Motor neuron (in vitro differentiated cells): ENCODE measurements at regions not wholly inside any gene's neighbourhood (a gene's known extent, or its start where the extent isn't known, plus 50 kb on each side); places are given as distances from the start of the nearest gene placed in this dataset.
"Not testable (repeated sequence)": the region's sequence is repeated elsewhere in the genome, so short reads cannot be mapped to it uniquely, and the experiment has no call there.

Experiments
- ATAC-seq, 8 experiments: fragments of 200-7000 bp; cut with Tn5 transposase; replicated peaks in 6 of 8; 2 replicates each; pipeline ENCODE4 v1.8.0; 2021; ENCODE audit warnings: mild to moderate bottlenecking in 8 of 8, moderate library complexity in 8 of 8
- H3K27ac ChIP-seq, 2 donors: fragments of 250-450 bp; sonication (Bioruptor Pico); 2 replicates each; pipeline ENCODE4 v1.9.0; 2021; ENCODE audit warnings: antibody characterized with exemption in 2 of 2, mild to moderate bottlenecking in 2 of 2, moderate library complexity in 1 of 2
- H3K4me1 ChIP-seq, 2 donors: fragments of 250-450 bp; sonication (Bioruptor Pico); replicated peaks in 1 of 2; 2 replicates each; pipeline ENCODE4 v1.6.1; 2021; ENCODE audit warnings: antibody characterized with exemption in 2 of 2, mild to moderate bottlenecking in 2 of 2, moderate library complexity in 1 of 2
- H3K4me3 ChIP-seq, 5 donors: fragments of 250-450 bp; sonication (Bioruptor Pico); 2 replicates each; pipeline ENCODE4 v1.9.0; 2021; ENCODE audit warnings: antibody characterized with exemption in 5 of 5, mild to moderate bottlenecking in 5 of 5, moderate library complexity in 4 of 5
- WGBS, 10 experiments: fragments of 450-650 bp; shearing (Covaris generic); methylation state at CpG; one replicate each; pipeline ENCODE4 v1.0.0; 2022; 5-methylcytosine and 5-hydroxymethylcytosine counted together
- in situ Hi-C, 9 experiments: fragments of 400-800 bp; cut with MboI; loops; one replicate each; pipeline ENCODE4 v1.15.0; 2021; ENCODE audit warnings: low sequenced_read_pairs in 9 of 9, low pct_unique_long_range_greater_than_20kb in 2 of 9; ENCODE audit not compliant: unreplicated experiment in 9 of 9

DNA sequence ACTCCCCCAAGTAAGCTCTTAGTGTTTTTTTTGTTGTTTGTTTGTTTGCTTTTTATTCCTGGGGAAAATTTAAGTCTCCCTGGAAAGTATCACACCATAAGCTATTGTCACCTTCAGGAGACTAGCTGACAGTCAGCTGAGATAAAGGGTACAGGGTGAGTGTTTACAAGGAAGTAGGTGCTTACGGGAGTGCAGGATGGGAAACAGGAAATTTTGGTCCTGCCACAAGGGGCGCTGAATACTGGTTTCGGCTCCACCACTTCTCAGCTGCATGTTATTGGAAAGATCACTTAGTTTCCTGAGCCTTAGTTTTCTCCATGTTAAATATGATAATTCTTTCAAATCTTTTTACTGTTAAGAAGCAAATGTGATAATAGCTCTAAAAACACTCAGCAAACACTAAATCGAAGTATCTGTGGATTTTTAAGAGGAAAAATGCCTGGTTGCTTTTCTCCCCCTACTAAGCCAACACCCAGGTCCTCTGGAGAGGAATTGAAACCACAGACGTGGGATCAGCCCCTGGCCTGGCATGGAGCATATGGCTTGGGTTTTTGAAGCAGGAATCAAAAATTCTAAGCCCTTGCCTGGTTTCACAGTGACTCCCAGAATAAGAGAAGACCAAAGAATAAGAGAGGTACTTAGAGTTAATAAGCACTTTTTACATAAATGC lies 90.7 kb downstream of the SCN11A start:
- Histone ChIP-seq H3K27ac (no peak overlapping the region), H3K4me1 (no peaks in the 10 kb centered on the region), H3K4me3 (no peak overlapping the region)
- WGBS, 10 experiments = 0 to 56% (median 13%) methylated on average over 2 to 5 of the region's 5 CpGs; no CpG with 5 or more reads in 1 of the 10 experiments
- peak in 3 of 8 experiments; percentile 88 to 91 (median 89) for ATAC-seq
- in situ Hi-C loops = no loop called here

GRCh38 chr3:38960042-38960622 lies 91.6 kb downstream of the SCN11A start:
- peak in 3 of 8 experiments; percentile 39 to 84 (median 68) for ATAC-seq
- in situ Hi-C loops = no loop called here
- no peaks in the 10 kb centered on the region for H3K4me1 ChIP-seq
- 0 to 93% (median 67%) methylated on average over 1 to 6 of the region's 8 CpGs; no CpG with 5 or more reads in 3 of the 10 experiments for WGBS, 10 experiments
- H3K4me3 ChIP-seq = no peak overlapping the region
- H3K27ac ChIP-seq = no peak overlapping the region

- no peak for ATAC-seq
- H3K27ac ChIP-seq = no peak overlapping the region
- H3K4me3 ChIP-seq = no peak overlapping the region
- H3K4me1 ChIP-seq = no peaks in the 10 kb centered on the region
- 31 to 94% (median 57%) methylated on average over 1 to 4 of the region's 5 CpGs; no CpG with 5 or more reads in 3 of the 10 experiments for WGBS, 10 experiments
- in situ Hi-C loops = no loop called here
Measured at GRCh38 chr3:38958026-38958720, 93.6 kb downstream of the SCN11A start.

- Histone ChIP-seq H3K4me1 (no peaks in the 10 kb centered on the region), H3K27ac (no peak overlapping the region), H3K4me3 (no peak overlapping the region)
- WGBS, 10 experiments = 30 to 83% (median 59%) methylated on average over 1 to 5 of the region's 6 CpGs; no CpG with 5 or more reads in 4 of the 10 experiments
- in situ Hi-C loops = no loop called here
- no peak for ATAC-seq
Measured at GRCh38 chr3:38957296-38957695, 94.4 kb downstream of the SCN11A start.

DNA sequence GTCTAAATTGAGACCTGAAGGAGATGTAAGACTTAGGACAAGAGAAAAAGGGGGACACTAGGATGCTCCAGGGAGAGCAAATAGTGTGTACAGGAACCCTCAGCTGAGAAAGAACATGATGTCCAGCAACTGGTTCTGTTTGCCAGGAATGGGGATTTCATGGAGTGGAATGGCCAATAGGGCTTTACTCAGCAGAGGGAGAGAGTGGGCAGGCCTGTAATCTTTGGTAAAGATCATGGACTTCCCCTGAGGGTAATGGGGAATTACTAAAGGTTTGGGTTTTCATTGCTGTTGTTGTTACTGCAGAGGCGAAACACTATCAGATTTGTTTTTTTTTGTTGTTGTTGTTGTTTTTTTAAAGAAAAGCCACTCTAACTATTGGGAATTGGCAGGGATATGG lies 99.0 kb downstream of the SCN11A start:
- in situ Hi-C loops = no loop called here
- Histone ChIP-seq H3K4me1 (no peaks in the 10 kb centered on the region), H3K4me3 (no peak overlapping the region), H3K27ac (no peak overlapping the region)
- ATAC-seq = no peak
- 29 to 100% (median 65%) methylated on average over 1 of the region's 1 CpG; no CpG with 5 or more reads in 6 of the 10 experiments for WGBS, 10 experiments

DNA sequence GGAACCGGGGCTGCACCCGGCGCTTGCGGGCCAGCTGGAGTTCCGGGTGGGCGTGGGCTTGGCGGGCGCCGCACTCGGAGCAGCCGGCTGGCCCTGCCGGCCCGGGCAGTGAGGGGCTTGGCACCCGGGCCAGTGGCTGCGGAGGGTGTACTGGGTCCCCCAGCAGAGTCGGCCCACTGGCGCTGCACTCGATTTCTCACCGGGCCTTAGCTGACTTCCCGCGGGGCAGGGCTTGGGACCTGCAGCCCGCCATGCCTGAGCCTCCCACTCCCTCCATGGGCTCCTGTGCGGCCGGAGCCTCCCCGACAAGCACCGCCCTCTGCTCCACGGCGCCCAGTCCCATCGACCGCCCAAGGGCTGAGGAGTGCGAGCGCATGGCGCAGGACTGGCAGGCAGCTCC lies 100.6 kb downstream of the SCN11A start:
- H3K4me3 ChIP-seq, H3K27ac ChIP-seq, ATAC-seq, H3K4me1 ChIP-seq, in situ Hi-C loops: not testable (repeated sequence)
- WGBS, 10 experiments = 100% methylated on average over 3 of the region's 33 CpGs; no CpG with 5 or more reads in 9 of the 10 experiments

GRCh38 chr3:38950581-38950980 lies 101.2 kb downstream of the SCN11A start:
- in situ Hi-C loops = no loop called here
- Histone ChIP-seq H3K4me3 (no peak overlapping the region), H3K4me1 (no peaks in the 10 kb centered on the region), H3K27ac (no peak overlapping the region)
- WGBS, 10 experiments = 40 to 93% (median 89%) methylated on average over 2 to 5 of the region's 5 CpGs; no CpG with 5 or more reads in 5 of the 10 experiments
- no peak for ATAC-seq

DNA sequence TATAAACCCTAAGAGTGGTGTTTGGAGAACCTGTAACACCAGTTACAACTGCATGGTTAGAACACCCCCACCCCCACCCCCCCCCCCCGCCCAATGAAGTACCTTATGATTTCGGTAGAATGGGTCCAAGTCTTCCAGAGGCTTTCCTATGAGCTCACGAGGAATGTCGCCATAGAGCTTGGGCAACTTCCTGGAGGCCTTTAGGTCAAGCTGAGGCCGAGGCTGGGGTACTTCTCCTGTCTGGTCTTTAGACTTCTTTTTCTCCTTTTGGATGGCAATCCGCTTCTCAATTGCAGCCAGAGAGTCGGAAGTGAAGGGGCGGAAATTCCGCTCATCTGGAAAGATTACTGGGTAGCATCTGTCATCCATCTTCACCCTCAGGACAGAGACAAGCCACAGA lies 101.8 kb downstream of the SCN11A start:
- Histone ChIP-seq H3K4me3 (no peak overlapping the region), H3K4me1 (no peaks in the 10 kb centered on the region), H3K27ac (no peak overlapping the region)
- ATAC-seq = no peak
- 20 to 90% (median 84%) methylated on average over 1 to 4 of the region's 9 CpGs; no CpG with 5 or more reads in 6 of the 10 experiments for WGBS, 10 experiments
- in situ Hi-C loops = no loop called here

GRCh38 chr3:38940394-38940793 lies 111.3 kb downstream of the SCN11A start:
- Histone ChIP-seq H3K4me1 (no peaks in the 10 kb centered on the region), H3K27ac (no peak overlapping the region), H3K4me3 (no peak overlapping the region)
- peak in 2 of 8 experiments; percentile 25 to 79 for ATAC-seq
- in situ Hi-C loops = no loop called here
- 23 to 90% (median 69%) methylated on average over 2 to 3 of the region's 3 CpGs for WGBS, 10 experiments

DNA sequence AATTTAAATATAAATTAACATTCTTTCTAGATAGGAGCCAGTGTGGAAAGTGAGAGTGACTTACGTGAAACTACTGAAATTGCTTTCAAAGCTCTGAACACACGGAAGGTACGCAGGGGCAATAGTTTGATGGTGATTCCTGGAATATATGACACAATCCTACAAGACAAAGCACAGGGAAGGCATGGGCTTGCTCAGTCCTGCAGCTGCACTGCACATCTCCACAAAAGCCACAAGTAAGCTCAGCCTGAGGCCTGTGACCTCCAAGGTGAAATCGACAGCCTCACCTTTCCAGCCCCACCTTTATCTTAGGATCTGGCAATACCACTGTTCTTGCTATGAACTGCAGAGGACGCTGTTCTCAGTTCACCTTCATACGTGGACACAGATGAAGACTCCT lies 109.3 kb upstream of the SCN10A start:
- Histone ChIP-seq H3K27ac (no peak overlapping the region), H3K4me1 (no peaks in the 10 kb centered on the region), H3K4me3 (no peak overlapping the region)
- ATAC-seq = no peak
- in situ Hi-C loops = no loop called here
- WGBS, 10 experiments = 12 to 98% (median 80%) methylated on average over 1 to 5 of the region's 6 CpGs; no CpG with 5 or more reads in 1 of the 10 experiments

DNA sequence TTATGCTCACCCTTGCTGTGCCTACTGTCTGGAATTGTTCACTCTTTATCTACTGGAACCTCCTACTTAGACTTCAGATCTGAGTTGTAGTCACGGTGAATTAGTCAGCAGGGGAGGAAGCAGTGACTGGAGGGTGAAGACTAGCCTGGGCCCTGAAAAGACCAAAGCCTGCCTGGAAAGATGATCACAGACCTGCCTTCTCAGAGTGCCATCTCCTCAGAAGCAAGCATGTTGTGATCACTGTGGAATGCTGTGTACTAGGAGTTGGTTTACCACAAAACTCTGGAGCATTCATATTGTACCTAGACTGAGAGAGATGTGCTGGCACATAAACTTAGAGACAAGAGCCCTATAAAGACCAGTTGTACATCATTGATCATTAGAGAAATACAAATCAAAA lies 100.7 kb upstream of the SCN10A start:
- no peak for ATAC-seq
- Histone ChIP-seq H3K4me3 (no peak overlapping the region), H3K4me1 (no peaks in the 10 kb centered on the region), H3K27ac (no peak overlapping the region)
- 40 to 100% (median 80%) methylated on average over 1 of the region's 1 CpG; no CpG with 5 or more reads in 1 of the 10 experiments for WGBS, 10 experiments
- in situ Hi-C loops = no loop called here

GRCh38 chr3:38907426-38907825 lies 91.4 kb upstream of the SCN10A start:
- in situ Hi-C loops = no loop called here

GRCh38 chr3:38890426-38890825 lies 74.4 kb upstream of the SCN10A start:
- in situ Hi-C loops = no loop called here
- no peak for ATAC-seq
- H3K4me3 ChIP-seq = no peak overlapping the region
- WGBS, 10 experiments = 0 to 78% (median 71%) methylated on average over 3 to 4 of the region's 4 CpGs; no CpG with 5 or more reads in 1 of the 10 experiments
- H3K27ac ChIP-seq = no peak overlapping the region
- H3K4me1 ChIP-seq = no peaks in the 10 kb centered on the region

More at GRCh38 chr3:38907426-38907825, 91.4 kb upstream of the SCN10A start:
- no peak overlapping the region for H3K27ac ChIP-seq
- no peak overlapping the region for H3K4me3 ChIP-seq
- 0 to 100% (median 61%) methylated on average over 1 of the region's 1 CpG; no CpG with 5 or more reads in 2 of the 10 experiments for WGBS, 10 experiments
- ATAC-seq = no peak
- H3K4me1 ChIP-seq = no peaks in the 10 kb centered on the region
